ENCODE measurements at regions not wholly inside any gene's neighbourhood (a gene's known extent, or its start where the extent isn't known, plus 50 kb on each side); places are given as distances from the start of the nearest gene placed in this dataset.
A peak's percentile ranks its signal among the peaks of the same experiment; 100 is the strongest.

- in situ Hi-C loops (cut with HindIII; ENCODE audit: low pct_ligation_motif_present, low sequenced_read_pairs), result no loop called here
- H3K27me3 ChIP-seq (replicated peaks), result no peaks in the 10 kb centered on the region
- no peak for DNase-seq
- TF ChIP-seq CTCF (IDR thresholded peaks at IDR 0.05; ENCODE audit: low read depth, low read length, missing control alignments), result no peak
- no peak overlapping the region for H3K4me3 ChIP-seq (ENCODE audit: low read depth, low read length)
- H3K27ac ChIP-seq, result no peak overlapping the region
- no peaks in the 10 kb centered on the region for H3K36me3 ChIP-seq (replicated peaks)
Observed at GRCh38 chr2:128558441-128558840, 239.8 kb upstream of the HS6ST1 start.

GRCh38 chr2:128558895-128559532 is 240.3 kb upstream of the HS6ST1 start:
- DNase-seq, result no peak
- H3K27me3 ChIP-seq (replicated peaks), result no peaks in the 10 kb centered on the region
- H3K4me3 ChIP-seq (ENCODE audit: low read depth, low read length), result no peak overlapping the region
- TF ChIP-seq CTCF (IDR thresholded peaks at IDR 0.05; ENCODE audit: low read depth, low read length, missing control alignments), result no peak
- in situ Hi-C loops (cut with HindIII; ENCODE audit: low pct_ligation_motif_present, low sequenced_read_pairs), result no loop called here
- no peak overlapping the region for H3K27ac ChIP-seq
- no peaks in the 10 kb centered on the region for H3K36me3 ChIP-seq (replicated peaks)

- no peaks in the 10 kb centered on the region for H3K36me3 ChIP-seq (replicated peaks)
- TF ChIP-seq CTCF (IDR thresholded peaks at IDR 0.05; ENCODE audit: low read depth, low read length, missing control alignments), result no peak
- in situ Hi-C loops (cut with HindIII; ENCODE audit: low pct_ligation_motif_present, low sequenced_read_pairs), result no loop called here
Observed at GRCh38 chr2:128559533-128560515, 241.2 kb upstream of the HS6ST1 start.

GRCh38 chr2:128560718-128561117 is 242.1 kb upstream of the HS6ST1 start:
- no peaks in the 10 kb centered on the region for H3K27me3 ChIP-seq (replicated peaks)
- H3K4me3 ChIP-seq (ENCODE audit: low read depth, low read length), result no peak overlapping the region
- in situ Hi-C loops (cut with HindIII; ENCODE audit: low pct_ligation_motif_present, low sequenced_read_pairs), result no loop called here
- DNase-seq, result no peak
- no peaks in the 10 kb centered on the region for H3K36me3 ChIP-seq (replicated peaks)
- H3K27ac ChIP-seq, result no peak overlapping the region
- no peak for TF ChIP-seq CTCF (IDR thresholded peaks at IDR 0.05; ENCODE audit: low read depth, low read length, missing control alignments)

More at GRCh38 chr2:128559533-128560515, 241.2 kb upstream of the HS6ST1 start:
- DNase-seq, result no peak
- Histone ChIP-seq H3K27me3 (replicated peaks) (no peaks in the 10 kb centered on the region), H3K27ac (no peak overlapping the region), H3K4me3 (ENCODE audit: low read depth, low read length) (no peak overlapping the region)

GRCh38 chr2:128562471-128563347 is 244.0 kb upstream of the HS6ST1 start:
- H3K36me3 ChIP-seq (replicated peaks), result no peaks in the 10 kb centered on the region
- H3K27me3 ChIP-seq (replicated peaks), result no peaks in the 10 kb centered on the region
- in situ Hi-C loops (cut with HindIII; ENCODE audit: low pct_ligation_motif_present, low sequenced_read_pairs), result no loop called here
- no peak for TF ChIP-seq CTCF (IDR thresholded peaks at IDR 0.05; ENCODE audit: low read depth, low read length, missing control alignments)
- peak; percentile 38 for DNase-seq
- no peak overlapping the region for H3K4me3 ChIP-seq (ENCODE audit: low read depth, low read length)
- peak overlapping the region; percentile 86 for H3K27ac ChIP-seq

All from brain microvascular endothelial cell (primary cell).